Thymus (tissue), 11 donors: ENCODE measurements at regions not wholly inside any gene's neighbourhood (a gene's known extent, or its start where the extent isn't known, plus 50 kb on each side); places are given as distances from the start of the nearest gene placed in this dataset.

ENCODE experiments used
- DNase-seq, 9 donors: peaks; one replicate each; pipeline ENCODE4 v3.0.0-alpha.2; 2013; ENCODE audit warnings: low spot score in 9 of 9, low read depth in 6 of 9, missing footprints in 1 of 9
- H3K27ac ChIP-seq, 2 donors: one replicate each; pipeline ENCODE4 v1.5.1; 2013; ENCODE audit warnings: control low read depth in 1 of 2, low read depth in 1 of 2, low read length in 1 of 2, mild to moderate bottlenecking in 1 of 2, moderate library complexity in 1 of 2
- H3K27me3 ChIP-seq, 2 donors: one replicate each; pipeline ENCODE4 v1.5.1; 2013; ENCODE audit warnings: low read length in 1 of 2; ENCODE audit not compliant: control insufficient read depth in 2 of 2, insufficient read depth in 1 of 2
- H3K36me3 ChIP-seq, 2 donors: one replicate each; pipeline ENCODE4 v1.5.1; 2013; ENCODE audit warnings: low read length in 1 of 2, mild to moderate bottlenecking in 1 of 2, moderate library complexity in 1 of 2; ENCODE audit not compliant: control insufficient read depth in 2 of 2, insufficient read depth in 2 of 2
- H3K4me1 ChIP-seq, 2 donors: one replicate each; pipeline ENCODE4 v1.5.1; 2013; ENCODE audit warnings: low read length in 2 of 2; ENCODE audit not compliant: control insufficient read depth in 2 of 2, insufficient read depth in 2 of 2
- H3K4me3 ChIP-seq, 2 donors: one replicate each; pipeline ENCODE4 v1.5.1; 2013; ENCODE audit warnings: low read length in 2 of 2, control low read depth in 1 of 2, mild to moderate bottlenecking in 1 of 2
- H3K9me3 ChIP-seq, 2 donors: one replicate each; pipeline ENCODE4 v1.5.1; 2013; ENCODE audit warnings: low read length in 1 of 2, mild to moderate bottlenecking in 1 of 2; ENCODE audit not compliant: control insufficient read depth in 2 of 2, insufficient read depth in 1 of 2
- WGBS: extraction: QIAGEN DNeasy Blood & Tissue Kit; methylation state at CpG from one replicate; pipeline ENCODE4 v1.1.7; 2013; 5-methylcytosine and 5-hydroxymethylcytosine counted together
- donor health status: healthy.

DNA sequence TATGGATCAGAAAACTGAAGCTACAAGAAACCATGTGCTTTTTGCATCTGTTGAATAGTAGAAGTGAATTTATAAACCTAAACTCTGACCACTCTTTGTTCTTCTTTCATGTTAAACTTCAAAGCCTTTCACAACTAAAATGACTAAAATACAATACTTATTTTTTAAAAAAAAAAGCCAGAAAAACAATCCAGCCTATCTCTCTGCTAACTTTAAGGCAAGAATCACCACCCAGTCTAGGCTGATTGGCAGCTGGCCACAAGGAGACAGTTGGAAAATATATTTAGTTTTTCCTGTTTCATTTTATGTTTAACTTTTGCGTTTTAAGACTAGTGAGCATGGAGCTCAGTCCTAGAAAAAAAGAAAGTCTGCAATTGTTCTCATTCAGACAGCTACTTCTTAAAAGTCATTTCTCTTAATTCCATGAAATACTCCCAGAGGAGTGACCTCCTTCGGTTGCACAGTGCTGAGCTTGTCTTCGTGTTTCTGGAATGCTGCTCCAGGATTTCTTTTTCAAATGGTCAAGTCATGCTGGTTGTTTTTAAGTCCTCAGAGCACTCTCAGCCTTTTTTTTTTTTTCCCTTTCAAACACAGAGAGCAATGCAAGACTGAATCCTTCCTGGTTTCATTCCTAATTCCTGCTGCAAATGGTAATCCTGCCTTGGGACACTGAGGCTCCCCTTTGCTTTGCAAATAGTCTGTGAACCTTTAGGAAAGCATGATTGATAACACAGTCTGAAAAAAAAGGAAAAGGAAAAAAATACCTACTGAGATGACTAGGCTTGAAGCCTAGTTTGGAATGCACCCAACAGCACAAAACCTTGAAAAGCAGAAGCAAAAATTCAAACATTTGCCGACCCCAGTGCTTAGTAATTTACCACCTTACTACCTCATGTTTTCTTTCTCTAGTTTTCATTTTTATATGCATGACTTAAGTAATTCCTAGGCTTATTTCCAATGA lies 233.3 kb upstream of the DAAM1 start:
- H3K4me3 ChIP-seq = no peak overlapping the region
- H3K27me3 ChIP-seq = no peaks in the 10 kb centered on the region
- H3K27ac ChIP-seq = peak overlapping the region in 1 of 2 donors; percentile 61
- H3K9me3 ChIP-seq = no peaks in the 10 kb centered on the region
- WGBS = 6% methylated on average over 4 of the region's 4 CpGs
- no peaks in the 10 kb centered on the region for H3K36me3 ChIP-seq
- peak in 1 of 9 donors; percentile 4 for DNase-seq
- no peaks in the 10 kb centered on the region for H3K4me1 ChIP-seq

DNA sequence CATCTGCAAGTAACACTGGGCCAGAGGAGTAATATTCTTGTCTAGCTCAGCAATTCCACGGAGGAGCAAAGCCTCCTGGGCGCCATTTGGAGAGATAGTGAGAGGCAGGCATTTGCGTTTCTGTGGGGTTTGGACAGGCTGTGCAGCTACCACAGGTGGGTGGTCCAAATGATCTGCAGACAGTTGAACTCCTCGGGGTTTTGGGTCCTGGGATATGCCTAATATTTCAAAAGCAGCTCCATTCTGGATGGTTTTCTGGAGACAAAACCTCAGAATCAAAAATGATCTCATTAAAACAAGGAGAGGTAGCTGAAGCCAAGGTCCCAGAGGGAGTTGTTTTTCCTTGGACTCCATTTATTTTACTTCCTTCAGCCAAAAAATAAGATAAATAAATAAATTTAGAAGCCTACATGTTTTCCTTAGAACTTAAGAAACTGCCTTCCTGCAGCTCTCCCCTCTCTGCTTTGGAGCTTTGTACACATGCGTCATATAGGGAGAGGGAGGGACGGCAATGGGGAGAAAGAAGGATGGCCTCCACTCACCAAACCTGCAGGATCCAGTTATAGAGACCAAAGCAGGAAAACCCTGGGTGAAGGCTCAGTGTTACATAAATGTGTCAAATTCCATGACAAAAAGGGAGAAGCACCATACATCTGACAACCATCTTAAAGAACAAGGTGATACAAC lies 227.3 kb upstream of the DAAM1 start:
- H3K27me3 ChIP-seq = no peaks in the 10 kb centered on the region
- H3K27ac ChIP-seq = no peak overlapping the region
- 96% methylated on average over 6 of the region's 6 CpGs for WGBS
- H3K4me1 ChIP-seq = no peaks in the 10 kb centered on the region
- no peak overlapping the region for H3K4me3 ChIP-seq
- no peaks in the 10 kb centered on the region for H3K36me3 ChIP-seq
- DNase-seq = no peak
- H3K9me3 ChIP-seq = no peaks in the 10 kb centered on the region

DNA sequence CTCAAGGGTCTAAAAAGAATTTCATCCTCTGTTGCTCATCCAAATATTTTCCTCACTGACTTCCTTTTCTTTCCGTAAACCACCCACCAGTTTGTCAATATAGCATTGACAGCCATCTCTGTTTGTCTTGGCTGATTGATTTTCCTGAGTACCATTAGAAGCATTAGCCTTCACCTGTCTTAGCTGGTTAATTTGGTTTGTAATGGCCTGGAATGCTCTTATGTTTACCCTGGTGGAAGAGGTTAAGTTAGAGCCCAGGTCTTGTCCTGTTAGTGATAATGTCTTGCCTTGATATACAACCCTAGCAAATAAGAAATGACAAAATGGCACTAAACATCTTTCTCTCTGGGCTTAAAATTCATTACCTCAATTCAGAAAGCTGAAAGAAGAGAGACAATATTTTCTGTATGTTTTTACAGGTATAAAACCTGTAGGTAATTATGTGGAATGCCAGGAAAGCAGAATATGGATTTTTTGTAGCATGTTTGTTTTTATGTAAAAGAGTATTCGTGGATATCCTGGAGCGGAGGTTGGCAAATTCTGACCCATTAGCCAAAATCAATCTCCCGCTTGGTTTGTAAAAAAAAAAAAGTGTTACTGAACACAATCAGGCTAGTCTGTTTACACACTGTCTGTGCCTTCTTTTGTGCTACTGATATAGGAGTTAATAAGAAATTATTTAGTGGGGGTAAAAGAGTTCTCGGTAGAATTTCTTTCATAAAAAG lies 224.4 kb upstream of the DAAM1 start:
- H3K4me3 ChIP-seq = no peak overlapping the region
- no peaks in the 10 kb centered on the region for H3K4me1 ChIP-seq
- no peaks in the 10 kb centered on the region for H3K36me3 ChIP-seq
- no peak for DNase-seq
- H3K9me3 ChIP-seq = no peaks in the 10 kb centered on the region
- no peaks in the 10 kb centered on the region for H3K27me3 ChIP-seq
- no peak overlapping the region for H3K27ac ChIP-seq
- 97% methylated on average over 5 of the region's 5 CpGs for WGBS

DNA sequence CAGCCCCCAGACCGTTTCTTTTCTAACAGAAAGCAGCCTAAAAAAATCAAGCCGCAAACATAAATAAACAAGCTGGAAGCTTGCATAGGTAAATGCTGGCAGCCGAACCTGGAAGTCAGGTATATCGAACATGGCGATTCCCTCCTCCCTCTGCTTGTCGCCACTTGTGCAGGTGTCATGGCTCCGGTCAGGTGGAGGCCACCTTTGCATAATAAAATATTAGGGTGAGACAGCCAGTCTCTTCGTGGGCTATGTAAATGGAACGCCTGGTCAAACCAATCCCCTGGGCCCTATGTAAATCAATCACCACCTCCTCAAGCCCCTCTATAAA lies 223.9 kb upstream of the DAAM1 start:
- Histone ChIP-seq H3K4me1 (no peaks in the 10 kb centered on the region), H3K9me3 (no peaks in the 10 kb centered on the region), H3K4me3 (no peak overlapping the region), H3K36me3 (no peaks in the 10 kb centered on the region), H3K27ac (no peak overlapping the region), H3K27me3 (no peaks in the 10 kb centered on the region)
- DNase-seq = no peak
- WGBS = 97% methylated on average over 9 of the region's 9 CpGs

DNA sequence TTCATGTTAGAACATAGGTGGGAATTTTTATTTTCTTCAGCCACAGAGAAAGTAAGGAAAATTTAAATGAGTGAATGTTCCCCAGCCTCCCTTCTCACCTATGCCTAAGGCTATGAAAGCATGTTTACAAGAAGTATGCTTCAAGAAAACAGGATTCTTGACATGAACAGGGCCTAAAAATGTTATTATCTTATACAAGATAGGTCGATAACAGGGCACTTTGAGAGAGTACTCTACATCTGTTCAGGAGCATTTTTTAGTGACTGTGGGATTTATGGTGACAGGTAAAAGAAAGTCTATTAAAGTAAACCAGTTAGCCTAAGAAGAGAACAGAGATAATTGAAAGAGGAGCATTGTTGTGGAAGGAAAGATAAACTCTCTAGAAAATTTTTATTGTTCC lies 222.9 kb upstream of the DAAM1 start:
- no peak overlapping the region for H3K27ac ChIP-seq
- no peaks in the 10 kb centered on the region for H3K36me3 ChIP-seq
- DNase-seq = no peak
- H3K9me3 ChIP-seq = no peaks in the 10 kb centered on the region
- no peaks in the 10 kb centered on the region for H3K27me3 ChIP-seq
- no peak overlapping the region for H3K4me3 ChIP-seq
- no peaks in the 10 kb centered on the region for H3K4me1 ChIP-seq
- 96% methylated on average over 1 of the region's 1 CpG for whole genome bisulfite sequencing

DNA sequence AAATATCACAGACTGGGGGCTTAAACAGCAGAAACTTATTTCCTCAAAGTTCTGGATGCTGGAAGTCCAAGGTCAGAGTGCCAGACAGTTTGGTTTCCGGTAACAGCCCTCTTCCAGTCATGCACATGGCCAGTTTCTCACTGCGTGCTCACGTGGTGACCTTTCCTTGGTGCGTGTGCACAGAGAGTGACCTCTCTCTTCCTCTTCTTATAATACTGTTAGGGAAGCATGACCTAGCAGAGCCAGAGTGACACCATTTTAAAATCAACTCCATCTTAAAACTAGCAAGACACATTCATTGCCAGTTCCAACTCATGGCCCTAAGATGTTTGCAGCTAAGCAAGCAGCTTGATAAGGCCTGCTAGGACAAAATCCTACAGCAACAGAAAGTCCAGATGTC lies 221.5 kb upstream of the DAAM1 start:
- Histone ChIP-seq H3K9me3 (no peaks in the 10 kb centered on the region), H3K4me3 (no peak overlapping the region), H3K27ac (no peak overlapping the region), H3K4me1 (no peaks in the 10 kb centered on the region), H3K27me3 (no peaks in the 10 kb centered on the region), H3K36me3 (no peaks in the 10 kb centered on the region)
- 97% methylated on average over 4 of the region's 4 CpGs for WGBS
- DNase-seq = no peak

DNA sequence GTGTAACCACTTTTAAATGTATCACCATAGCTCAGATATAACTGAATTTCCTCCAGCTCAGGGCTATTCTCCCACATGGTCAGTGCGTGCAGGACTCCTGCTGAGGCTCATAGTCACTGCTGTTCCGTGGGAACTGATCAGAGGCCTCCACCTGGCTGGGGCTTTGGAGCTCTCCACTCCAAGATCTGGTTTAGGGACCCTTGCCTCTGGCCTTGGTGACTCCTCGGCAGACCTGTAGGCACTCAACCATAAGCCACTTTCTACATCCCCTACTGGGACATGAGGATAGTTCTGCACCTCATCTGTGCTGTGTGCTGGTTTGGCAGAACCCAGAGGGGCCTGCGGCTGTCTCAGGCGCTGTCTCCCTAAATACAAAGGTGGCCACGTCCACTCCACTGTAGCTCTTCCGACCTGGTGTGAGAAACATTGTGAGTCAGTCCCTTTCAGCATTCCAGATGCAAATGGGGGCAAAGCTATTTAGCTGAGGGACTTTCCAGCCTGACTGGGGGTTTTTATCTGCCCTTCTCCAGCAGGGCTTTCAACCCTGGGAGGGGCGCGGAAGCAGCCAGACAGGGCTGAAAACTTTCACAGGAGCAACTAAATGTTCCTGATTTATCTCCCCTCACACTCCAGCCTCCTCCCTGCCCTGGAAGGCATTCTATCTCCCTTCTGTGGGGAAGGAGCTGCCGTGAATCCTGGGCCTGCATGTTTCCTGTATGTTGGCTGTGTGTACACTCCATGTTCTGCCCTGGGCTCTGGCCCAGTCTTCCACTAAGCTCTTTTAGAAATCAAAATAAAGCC lies 218.3 kb upstream of the DAAM1 start:
- DNase-seq = no peak
- Histone ChIP-seq H3K9me3 (no peaks in the 10 kb centered on the region), H3K27ac (peak overlapping the region in 1 of 2 donors; percentile 56), H3K4me1 (no peaks in the 10 kb centered on the region), H3K27me3 (no peaks in the 10 kb centered on the region), H3K36me3 (no peaks in the 10 kb centered on the region), H3K4me3 (no peak overlapping the region)
- 93% methylated on average over 10 of the region's 10 CpGs for whole genome bisulfite sequencing

DNA sequence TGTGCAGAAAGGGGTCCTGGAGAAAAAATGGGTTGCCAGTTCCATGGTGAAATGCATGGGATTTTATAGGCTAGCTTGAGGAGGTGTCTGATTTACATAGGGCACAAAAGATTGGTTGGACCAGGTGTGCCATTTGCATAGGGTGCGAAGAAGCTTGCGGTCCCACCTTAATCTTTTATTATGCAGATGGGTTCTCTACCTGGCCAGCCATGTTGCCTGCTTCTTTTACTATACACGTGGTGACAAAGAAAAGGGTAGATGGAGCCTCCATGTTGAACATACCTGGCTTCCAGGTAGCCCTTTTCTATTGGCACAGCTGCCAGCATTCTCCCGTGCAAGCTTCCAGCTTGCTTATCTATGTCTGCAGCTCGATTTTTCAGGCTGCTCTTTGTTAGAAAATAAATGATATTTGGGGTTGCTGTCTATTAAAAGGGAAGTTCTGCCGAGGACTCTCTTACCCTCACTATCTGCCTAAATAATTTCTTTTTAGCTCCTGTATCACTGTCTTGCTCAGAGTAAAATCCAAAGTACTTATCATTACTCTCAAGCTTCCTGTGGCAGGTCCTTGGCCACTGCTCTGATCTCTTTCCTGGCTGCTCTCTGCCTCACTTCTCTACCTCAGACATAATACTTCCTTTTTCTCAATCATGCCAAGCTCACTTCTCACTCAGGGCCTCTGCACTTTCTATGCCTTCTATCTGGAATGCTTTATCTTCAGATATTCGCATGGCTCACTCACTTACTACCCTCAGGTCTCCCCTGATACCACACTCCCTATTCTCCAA lies 216.0 kb upstream of the DAAM1 start:
- Histone ChIP-seq H3K27ac (no peak overlapping the region), H3K27me3 (no peaks in the 10 kb centered on the region), H3K4me3 (no peak overlapping the region), H3K36me3 (no peaks in the 10 kb centered on the region), H3K9me3 (no peaks in the 10 kb centered on the region), H3K4me1 (no peaks in the 10 kb centered on the region)
- DNase-seq = no peak
- WGBS = 42% methylated on average over 7 of the region's 7 CpGs
